Kidney capillary endothelial cell (primary cell): ENCODE measurements at regions not wholly inside any gene's neighbourhood (a gene's known extent, or its start where the extent isn't known, plus 50 kb on each side); places are given as distances from the start of the nearest gene placed in this dataset.
A peak's percentile ranks its signal among the peaks of the same experiment; 100 is the strongest.

Experiments used
- DNase-seq: peaks from one replicate; pipeline ENCODE4 v3.0.0-alpha.2; 2018; ENCODE audit warnings: low spot score

- DNase-seq: no peak
Observed at GRCh38 chr2:205902041-205902899, 183.7 kb downstream of the INO80D start.

- DNase-seq: no peak
Observed at GRCh38 chr2:205901491-205901890, 184.5 kb downstream of the INO80D start.

GRCh38 chr2:205898744-205899143 lies 187.2 kb downstream of the INO80D start:
- no peak for DNase-seq

GRCh38 chr2:205895981-205896655 lies 189.9 kb downstream of the INO80D start:
- no peak for DNase-seq

GRCh38 chr2:205892665-205893259 lies 193.2 kb downstream of the INO80D start:
- DNase-seq: no peak

GRCh38 chr2:205892251-205892655 lies 193.7 kb downstream of the INO80D start:
- no peak for DNase-seq

GRCh38 chr2:205889114-205889513 lies 196.9 kb downstream of the INO80D start:
- peak; percentile 70 for DNase-seq

GRCh38 chr2:205887637-205888036 lies 198.3 kb downstream of the INO80D start:
- no peak for DNase-seq

GRCh38 chr2:205885492-205886099 lies 200.4 kb downstream of the INO80D start:
- peak; percentile 82 for DNase-seq

- no peak for DNase-seq
Observed at GRCh38 chr2:205883965-205884364, 201.7 kb downstream of the NRP2 start.

- no peak for DNase-seq
Observed at GRCh38 chr2:205882806-205883425, 200.6 kb downstream of the NRP2 start.

GRCh38 chr2:205880048-205880447 lies 197.7 kb downstream of the NRP2 start:
- no peak for DNase-seq

- no peak for DNase-seq
Observed at GRCh38 chr2:205878999-205879762, 196.9 kb downstream of the NRP2 start.

- DNase-seq: no peak
Observed at GRCh38 chr2:205877496-205877895, 195.2 kb downstream of the NRP2 start.

GRCh38 chr2:205876127-205876526 lies 193.8 kb downstream of the NRP2 start:
- DNase-seq: no peak

GRCh38 chr2:205872716-205873115 lies 190.4 kb downstream of the NRP2 start:
- no peak for DNase-seq

- no peak for DNase-seq
Observed at GRCh38 chr2:205869439-205869838, 187.1 kb downstream of the NRP2 start.

- DNase-seq: no peak
Observed at GRCh38 chr2:205868773-205869333, 186.6 kb downstream of the NRP2 start.

- no peak for DNase-seq
Observed at GRCh38 chr2:205868053-205868452, 185.8 kb downstream of the NRP2 start.

GRCh38 chr2:205867371-205867770 lies 185.1 kb downstream of the NRP2 start:
- no peak for DNase-seq

- DNase-seq: peak; percentile 17
Observed at GRCh38 chr2:205865905-205866441, 183.7 kb downstream of the NRP2 start.
